Cardiac muscle cell (in vitro differentiated cells and primary cell): ENCODE measurements at regions not wholly inside any gene's neighbourhood (a gene's known extent, or its start where the extent isn't known, plus 50 kb on each side); places are given as distances from the start of the nearest gene placed in this dataset.

Experiments
- DNase-seq, 2 donors: peaks; one replicate each; pipeline versions ENCODE4 v3.0.0 to v3.0.0-alpha.2; 2010 to 2017; ENCODE audit warnings: low read depth in 1 of 2, low spot score in 1 of 2
- H3K27ac ChIP-seq: fragments of 200-600 bp; sonication (generic); 2 replicates; pipeline ENCODE4 v1.5.1; 2016
- H3K27me3 ChIP-seq: fragments of 200-600 bp; sonication (generic); 2 replicates; pipeline ENCODE4 v1.6.0; 2016; ENCODE audit warnings: control low read depth
- H3K36me3 ChIP-seq: fragments of 200-600 bp; sonication (generic); 2 replicates; pipeline ENCODE4 v1.5.1; 2016; ENCODE audit warnings: control low read depth
- H3K4me1 ChIP-seq: fragments of 200-600 bp; sonication (generic); 2 replicates; pipeline ENCODE4 v1.8.1; 2017; ENCODE audit warnings: low read depth, mild to moderate bottlenecking, mixed run types
- H3K4me3 ChIP-seq: fragments of 200-600 bp; sonication (generic); 2 replicates; pipeline ENCODE4 v1.5.1; 2016; ENCODE audit warnings: mild to moderate bottlenecking
- H3K9me3 ChIP-seq: fragments of 200-600 bp; sonication (generic); 2 replicates; pipeline ENCODE4 v1.5.1; 2017; ENCODE audit warnings: low read depth, mild to moderate bottlenecking, control low read depth
- TF ChIP-seq, protein P1 (sequence below): IDR thresholded peaks from 2 replicates; pipeline ENCODE4 v1.5.1; 2012; ENCODE audit warnings: low read depth, mild to moderate bottlenecking, low read length

DNA sequence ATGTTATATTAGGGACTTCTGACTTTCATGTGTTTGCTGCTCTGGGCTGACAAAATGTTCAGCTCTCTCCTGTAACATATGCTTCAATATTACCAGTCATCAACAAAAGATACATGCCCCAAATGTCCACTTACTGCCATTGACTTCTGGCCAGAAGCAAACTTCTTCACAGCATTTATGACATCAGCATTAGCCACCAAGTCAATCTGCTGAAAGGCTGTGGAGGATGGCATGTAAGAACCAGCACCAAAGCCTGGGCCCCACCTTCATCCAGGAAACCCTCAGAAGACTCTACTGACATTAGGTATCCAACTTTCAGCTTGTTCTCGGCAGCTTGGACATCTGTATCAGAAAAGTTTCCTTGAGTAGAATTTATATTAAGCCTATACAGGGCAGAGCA lies 595.5 kb downstream of the COL12A1 start:
- Histone ChIP-seq H3K4me3 (no peak overlapping the region), H3K9me3 (no peaks in the 10 kb centered on the region), H3K27ac (no peak overlapping the region), H3K27me3 (no peaks in the 10 kb centered on the region), H3K36me3 (no peaks in the 10 kb centered on the region), H3K4me1 (no peaks in the 10 kb centered on the region)
- TF ChIP-seq, protein P1, sequence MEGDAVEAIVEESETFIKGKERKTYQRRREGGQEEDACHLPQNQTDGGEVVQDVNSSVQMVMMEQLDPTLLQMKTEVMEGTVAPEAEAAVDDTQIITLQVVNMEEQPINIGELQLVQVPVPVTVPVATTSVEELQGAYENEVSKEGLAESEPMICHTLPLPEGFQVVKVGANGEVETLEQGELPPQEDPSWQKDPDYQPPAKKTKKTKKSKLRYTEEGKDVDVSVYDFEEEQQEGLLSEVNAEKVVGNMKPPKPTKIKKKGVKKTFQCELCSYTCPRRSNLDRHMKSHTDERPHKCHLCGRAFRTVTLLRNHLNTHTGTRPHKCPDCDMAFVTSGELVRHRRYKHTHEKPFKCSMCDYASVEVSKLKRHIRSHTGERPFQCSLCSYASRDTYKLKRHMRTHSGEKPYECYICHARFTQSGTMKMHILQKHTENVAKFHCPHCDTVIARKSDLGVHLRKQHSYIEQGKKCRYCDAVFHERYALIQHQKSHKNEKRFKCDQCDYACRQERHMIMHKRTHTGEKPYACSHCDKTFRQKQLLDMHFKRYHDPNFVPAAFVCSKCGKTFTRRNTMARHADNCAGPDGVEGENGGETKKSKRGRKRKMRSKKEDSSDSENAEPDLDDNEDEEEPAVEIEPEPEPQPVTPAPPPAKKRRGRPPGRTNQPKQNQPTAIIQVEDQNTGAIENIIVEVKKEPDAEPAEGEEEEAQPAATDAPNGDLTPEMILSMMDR = no peak
- no peak for DNase-seq

DNA sequence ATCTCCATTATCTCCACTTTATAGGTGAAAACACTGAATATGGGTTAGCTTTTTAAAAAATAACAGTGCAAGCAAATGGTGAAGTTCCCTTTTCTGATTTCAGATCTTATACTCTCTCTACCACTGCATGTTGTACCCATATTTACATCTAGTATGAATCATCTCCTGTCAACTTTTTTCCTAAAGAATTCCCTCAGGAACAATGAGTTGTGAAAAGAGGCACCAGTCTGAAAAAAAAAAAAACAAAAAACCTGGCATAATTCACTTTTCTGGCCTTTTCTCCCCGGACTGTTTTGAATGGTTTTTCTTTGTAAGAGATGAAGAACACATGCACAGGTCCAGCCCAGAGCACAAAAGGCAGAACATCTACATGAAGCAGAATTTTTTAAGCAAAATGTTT lies 596.0 kb downstream of the COL12A1 start:
- peak in 1 of 2 donors; percentile 55 for DNase-seq
- no peaks in the 10 kb centered on the region for H3K4me1 ChIP-seq
- TF ChIP-seq, protein P1 = no peak
- no peak overlapping the region for H3K27ac ChIP-seq
- H3K9me3 ChIP-seq = no peaks in the 10 kb centered on the region
- no peaks in the 10 kb centered on the region for H3K36me3 ChIP-seq
- no peaks in the 10 kb centered on the region for H3K27me3 ChIP-seq
- no peak overlapping the region for H3K4me3 ChIP-seq

DNA sequence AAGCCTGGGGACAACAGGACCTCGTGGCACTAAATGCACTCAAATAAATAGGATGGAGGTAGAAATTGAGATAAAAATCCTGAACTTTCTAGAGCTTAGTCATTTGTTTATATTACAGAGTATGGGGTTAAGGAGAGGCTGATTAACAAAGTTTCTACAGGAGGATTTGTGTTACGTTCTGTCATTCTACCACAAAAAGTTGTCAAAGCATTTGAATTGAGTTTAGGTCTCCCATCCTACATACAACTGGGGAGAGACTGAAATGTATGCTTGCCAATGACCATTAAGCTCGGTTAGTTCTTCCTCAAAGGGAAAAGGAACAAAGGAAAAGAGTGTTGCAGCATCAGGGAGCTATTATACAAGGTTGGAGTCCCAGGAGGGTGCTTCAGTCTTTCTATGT lies 597.9 kb downstream of the COL12A1 start:
- no peaks in the 10 kb centered on the region for H3K27me3 ChIP-seq
- TF ChIP-seq, protein P1 = no peak
- peak in 1 of 2 donors; percentile 48 for DNase-seq
- H3K9me3 ChIP-seq = no peaks in the 10 kb centered on the region
- no peak overlapping the region for H3K4me3 ChIP-seq
- no peaks in the 10 kb centered on the region for H3K4me1 ChIP-seq
- H3K36me3 ChIP-seq = no peaks in the 10 kb centered on the region
- no peak overlapping the region for H3K27ac ChIP-seq

DNA sequence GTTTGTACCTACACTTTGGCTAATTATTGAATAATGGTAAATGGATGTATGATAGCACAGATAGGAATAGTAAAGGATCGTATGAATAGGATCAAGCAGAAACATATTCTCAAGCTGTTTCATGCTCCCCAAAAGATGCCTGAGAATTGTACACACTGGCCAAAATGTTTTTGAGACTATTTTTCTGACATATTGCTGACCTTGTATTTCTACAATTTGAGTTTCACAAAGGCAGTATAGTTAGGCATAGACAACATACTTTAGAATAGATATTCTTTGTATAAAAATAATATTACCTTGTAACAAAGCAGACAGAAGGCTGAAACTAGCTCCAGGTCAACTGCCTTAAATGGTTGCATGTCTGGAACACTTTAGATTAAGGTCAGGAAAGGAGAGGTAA lies 598.4 kb downstream of the COL12A1 start:
- no peaks in the 10 kb centered on the region for H3K36me3 ChIP-seq
- H3K4me3 ChIP-seq = no peak overlapping the region
- H3K4me1 ChIP-seq = no peaks in the 10 kb centered on the region
- no peaks in the 10 kb centered on the region for H3K9me3 ChIP-seq
- DNase-seq = no peak
- no peaks in the 10 kb centered on the region for H3K27me3 ChIP-seq
- H3K27ac ChIP-seq = no peak overlapping the region
- TF ChIP-seq, protein P1 = no peak

DNA sequence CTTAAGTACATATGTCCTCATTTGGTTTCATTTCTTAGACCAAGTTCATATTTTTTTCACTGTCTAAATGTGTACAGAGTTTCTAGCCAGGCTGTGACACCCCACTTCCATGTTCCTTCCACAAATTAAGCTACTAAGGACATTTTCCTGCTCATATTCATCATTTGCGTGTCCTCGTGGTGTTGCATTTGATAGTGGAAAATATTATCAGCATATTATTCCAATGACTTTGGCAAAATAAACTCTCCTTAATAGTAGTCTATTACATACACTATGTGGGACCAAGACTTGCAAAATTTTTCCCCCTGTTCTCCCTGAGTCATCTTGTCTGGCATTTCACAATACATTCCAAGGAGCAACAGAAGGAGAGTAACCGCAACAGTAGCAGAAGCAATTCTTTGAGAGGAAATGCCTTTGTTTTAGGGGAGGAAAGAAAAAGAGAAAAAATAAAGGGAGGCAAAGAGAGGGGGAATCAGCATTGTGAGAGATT lies 599.2 kb downstream of the COL12A1 start:
- Histone ChIP-seq H3K9me3 (no peaks in the 10 kb centered on the region), H3K4me1 (no peaks in the 10 kb centered on the region), H3K36me3 (no peaks in the 10 kb centered on the region), H3K4me3 (no peak overlapping the region), H3K27me3 (no peaks in the 10 kb centered on the region), H3K27ac (no peak overlapping the region)
- TF ChIP-seq, protein P1 = no peak
- DNase-seq = peak in 1 of 2 donors; percentile 96
